DND-41 (cell line): ENCODE measurements at regions not wholly inside any gene's neighbourhood (a gene's known extent, or its start where the extent isn't known, plus 50 kb on each side); places are given as distances from the start of the nearest gene placed in this dataset.

ENCODE experiments used
- ATAC-seq: fragments of 200-7000 bp; cut with Tn5 transposase; 3 replicates; pipeline ENCODE4 v1.9.1; 2021; ENCODE audit warnings: low read depth; ENCODE audit not compliant: insufficient read depth
- DNase-seq: peaks from one replicate; pipeline ENCODE4 v3.0.0-alpha.2; 2020
- H2AFZ ChIP-seq: 2 replicates; pipeline ENCODE4 v1.6.0; 2012; ENCODE audit warnings: low read depth, low read length
- H3K27ac ChIP-seq: 2 replicates; pipeline ENCODE4 v1.5.1; 2012; ENCODE audit warnings: low read length, inconsistent platforms
- H3K27me3 ChIP-seq: fragments of 200-600 bp; sonication (generic); 2 replicates; pipeline ENCODE4 v1.6.0; 2012; ENCODE audit warnings: low read length, mild to moderate bottlenecking, inconsistent platforms; ENCODE audit not compliant: insufficient read depth, poor library complexity
- H3K36me3 ChIP-seq: 2 replicates; pipeline ENCODE4 v1.5.1; 2012; ENCODE audit warnings: low read length, inconsistent platforms; ENCODE audit not compliant: insufficient read depth
- H3K4me1 ChIP-seq: 2 replicates; pipeline ENCODE4 v1.5.1; 2012; ENCODE audit warnings: mild to moderate bottlenecking, low read length; ENCODE audit not compliant: insufficient read depth
- H3K4me2 ChIP-seq: 2 replicates; pipeline ENCODE4 v1.6.0; 2012; ENCODE audit warnings: mild to moderate bottlenecking, moderate library complexity, low read length, inconsistent platforms; ENCODE audit not compliant: insufficient read depth
- H3K4me3 ChIP-seq, 2 experiments: fragments of 200-600 bp in 1 of 2; shearing (Covaris generic) in 1 of 2; 2 replicates each; pipeline ENCODE4 v1.5.1; 2012 to 2016; ENCODE audit warnings: inconsistent platforms in 2 of 2, low read length in 2 of 2, mild to moderate bottlenecking in 2 of 2, low read depth in 1 of 2, moderate library complexity in 1 of 2
- H3K79me2 ChIP-seq: 2 replicates; pipeline ENCODE4 v1.6.0; 2012; ENCODE audit warnings: low read length, inconsistent platforms; ENCODE audit not compliant: insufficient read depth
- H3K9ac ChIP-seq: 2 replicates; pipeline ENCODE4 v1.6.0; 2012; ENCODE audit warnings: low read depth, mild to moderate bottlenecking, inconsistent platforms, low read length, moderate library complexity
- H3K9me3 ChIP-seq: 2 replicates; pipeline ENCODE4 v1.5.1; 2012; ENCODE audit warnings: low read length, moderate library complexity, mild to moderate bottlenecking, inconsistent platforms; ENCODE audit not compliant: insufficient read depth, severe bottlenecking
- H4K20me1 ChIP-seq: 2 replicates; pipeline ENCODE4 v1.6.0; 2012; ENCODE audit warnings: low read length; ENCODE audit not compliant: insufficient read depth
- EZH2 ChIP-seq: IDR thresholded peaks from 3 replicates; pipeline ENCODE4 v1.6.1; 2012; ENCODE audit warnings: borderline replicate concordance, low read depth, mild to moderate bottlenecking, moderate library complexity, low read length, inconsistent platforms; ENCODE audit not compliant: severe bottlenecking
- TF ChIP-seq, protein P1 (sequence below): IDR thresholded peaks from 2 replicates; pipeline ENCODE4 v1.5.1; 2012; ENCODE audit warnings: borderline replicate concordance, low read length, moderate library complexity, mild to moderate bottlenecking; ENCODE audit not compliant: poor library complexity, severe bottlenecking; ENCODE audit errors: extremely low read depth

DNA sequence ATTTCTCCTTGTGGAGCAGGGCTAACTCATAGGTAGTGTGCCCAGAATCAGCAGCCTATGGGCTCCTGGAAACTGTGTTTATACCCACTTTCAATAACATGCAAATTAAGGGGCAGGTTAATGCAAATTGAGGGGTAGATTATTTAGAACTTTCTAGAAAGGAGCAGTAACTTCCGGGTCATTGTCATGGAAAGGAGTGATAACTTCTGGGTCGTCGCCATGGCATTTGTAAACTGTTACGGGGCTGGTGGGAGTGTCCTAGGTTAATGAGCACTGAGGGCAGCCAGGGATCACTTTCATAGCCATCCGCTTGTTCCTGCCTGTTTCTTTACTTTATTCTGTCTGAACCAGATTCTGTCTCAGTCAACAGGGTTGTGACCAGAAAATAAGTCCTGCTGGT lies 143.3 kb upstream of the RFLNA start:
- H2AFZ ChIP-seq, result no peak overlapping the region
- H3K9me3 ChIP-seq, result no peaks in the 10 kb centered on the region
- H3K4me3 ChIP-seq, result no peak overlapping the region
- H3K79me2 ChIP-seq, result no peaks in the 10 kb centered on the region
- no peaks in the 10 kb centered on the region for H4K20me1 ChIP-seq
- ATAC-seq, result no peak
- peaks cover 4% of the 10 kb centered on the region; the same call in 1 of the 2 replicates for H3K4me1 ChIP-seq
- H3K4me2 ChIP-seq, result no peak overlapping the region
- no peaks in the 10 kb centered on the region for H3K27me3 ChIP-seq
- no peak for DNase-seq
- no peaks in the 10 kb centered on the region for H3K36me3 ChIP-seq
- no peak overlapping the region for H3K9ac ChIP-seq
- H3K27ac ChIP-seq, result no peak overlapping the region
- TF ChIP-seq, protein P1, sequence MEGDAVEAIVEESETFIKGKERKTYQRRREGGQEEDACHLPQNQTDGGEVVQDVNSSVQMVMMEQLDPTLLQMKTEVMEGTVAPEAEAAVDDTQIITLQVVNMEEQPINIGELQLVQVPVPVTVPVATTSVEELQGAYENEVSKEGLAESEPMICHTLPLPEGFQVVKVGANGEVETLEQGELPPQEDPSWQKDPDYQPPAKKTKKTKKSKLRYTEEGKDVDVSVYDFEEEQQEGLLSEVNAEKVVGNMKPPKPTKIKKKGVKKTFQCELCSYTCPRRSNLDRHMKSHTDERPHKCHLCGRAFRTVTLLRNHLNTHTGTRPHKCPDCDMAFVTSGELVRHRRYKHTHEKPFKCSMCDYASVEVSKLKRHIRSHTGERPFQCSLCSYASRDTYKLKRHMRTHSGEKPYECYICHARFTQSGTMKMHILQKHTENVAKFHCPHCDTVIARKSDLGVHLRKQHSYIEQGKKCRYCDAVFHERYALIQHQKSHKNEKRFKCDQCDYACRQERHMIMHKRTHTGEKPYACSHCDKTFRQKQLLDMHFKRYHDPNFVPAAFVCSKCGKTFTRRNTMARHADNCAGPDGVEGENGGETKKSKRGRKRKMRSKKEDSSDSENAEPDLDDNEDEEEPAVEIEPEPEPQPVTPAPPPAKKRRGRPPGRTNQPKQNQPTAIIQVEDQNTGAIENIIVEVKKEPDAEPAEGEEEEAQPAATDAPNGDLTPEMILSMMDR, result no peak
- no peak for TF ChIP-seq EZH2

DNA sequence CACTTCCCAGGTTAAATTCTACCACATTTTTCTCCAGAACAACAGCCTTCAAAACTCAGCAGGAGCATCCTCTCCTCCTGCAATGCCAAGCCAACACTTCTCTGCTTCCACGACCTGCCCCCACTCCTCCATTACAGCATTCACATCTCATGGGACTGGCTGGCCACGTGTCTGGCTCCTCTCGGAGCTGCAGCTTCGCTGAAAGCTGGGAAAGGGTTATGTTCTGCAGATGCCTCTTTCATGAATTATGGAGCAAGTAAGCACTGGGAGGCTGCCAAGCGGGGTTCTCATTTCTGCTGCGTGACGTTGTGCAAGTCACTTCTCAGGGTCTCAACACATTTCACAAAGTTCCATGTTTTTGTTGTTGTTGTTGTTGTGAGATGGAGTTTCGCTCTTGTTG lies 142.2 kb upstream of the RFLNA start:
- H2AFZ ChIP-seq, result no peak overlapping the region
- peaks cover 3% of the 10 kb centered on the region; the same call in 1 of the 2 replicates for H3K4me1 ChIP-seq
- ATAC-seq (no peak), DNase-seq (no peak)
- H3K9me3 ChIP-seq, result no peaks in the 10 kb centered on the region
- TF ChIP-seq, protein P1, result no peak
- TF ChIP-seq EZH2, result no peak
- H3K36me3 ChIP-seq, result no peaks in the 10 kb centered on the region
- no peak overlapping the region for H3K9ac ChIP-seq
- no peaks in the 10 kb centered on the region for H4K20me1 ChIP-seq
- H3K27ac ChIP-seq, result no peak overlapping the region
- no peaks in the 10 kb centered on the region for H3K27me3 ChIP-seq
- no peak overlapping the region for H3K4me2 ChIP-seq
- no peaks in the 10 kb centered on the region for H3K79me2 ChIP-seq
- no peak overlapping the region for H3K4me3 ChIP-seq

GRCh38 chr12:124153392-124153791 lies 141.5 kb upstream of the RFLNA start:
- Histone ChIP-seq H3K36me3 (no peaks in the 10 kb centered on the region), H3K27ac (no peak overlapping the region), H3K27me3 (no peaks in the 10 kb centered on the region), H3K9ac (no peak overlapping the region), H3K4me2 (no peak overlapping the region), H4K20me1 (no peaks in the 10 kb centered on the region), H2AFZ (no peak overlapping the region), H3K4me1 (no peaks in the 10 kb centered on the region), H3K9me3 (no peaks in the 10 kb centered on the region), H3K4me3 (no peak overlapping the region), H3K79me2 (no peaks in the 10 kb centered on the region)
- ATAC-seq, result no peak
- no peak for DNase-seq
- no peak for TF ChIP-seq EZH2
- TF ChIP-seq, protein P1, result no peak

DNA sequence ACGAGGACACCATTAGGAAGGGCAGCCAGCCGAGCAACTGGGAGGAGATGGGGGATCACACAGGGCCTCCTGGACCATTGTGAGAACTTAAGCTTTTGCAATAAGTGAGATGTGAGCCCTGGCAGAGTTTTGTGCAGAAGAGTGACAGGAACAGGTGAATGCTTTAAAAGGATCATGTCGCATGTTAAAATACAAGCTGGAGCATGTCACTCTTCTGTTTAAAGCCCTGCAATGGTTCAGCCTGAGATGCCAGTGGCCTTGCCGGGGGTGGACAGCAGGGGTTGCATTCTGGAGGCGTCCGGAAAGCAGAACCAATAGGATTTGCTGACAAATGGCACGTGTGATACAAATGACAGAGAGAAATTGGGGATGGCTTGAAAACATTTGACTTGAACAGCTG lies 137.5 kb upstream of the RFLNA start:
- no peaks in the 10 kb centered on the region for H4K20me1 ChIP-seq
- H2AFZ ChIP-seq, result no peak overlapping the region
- DNase-seq, result no peak
- ATAC-seq, result no peak
- H3K79me2 ChIP-seq, result no peaks in the 10 kb centered on the region
- H3K4me1 ChIP-seq, result no peaks in the 10 kb centered on the region
- no peak overlapping the region for H3K4me2 ChIP-seq
- no peak overlapping the region for H3K9ac ChIP-seq
- TF ChIP-seq EZH2, result no peak
- TF ChIP-seq, protein P1, result no peak
- H3K9me3 ChIP-seq, result no peaks in the 10 kb centered on the region
- no peaks in the 10 kb centered on the region for H3K36me3 ChIP-seq
- no peaks in the 10 kb centered on the region for H3K27me3 ChIP-seq
- no peak overlapping the region for H3K4me3 ChIP-seq
- no peak overlapping the region for H3K27ac ChIP-seq
